Astrocyte (in vitro differentiated cells and primary cell): ENCODE measurements at regions not wholly inside any gene's neighbourhood (a gene's known extent, or its start where the extent isn't known, plus 50 kb on each side); places are given as distances from the start of the nearest gene placed in this dataset.

ENCODE experiments used
- DNase-seq: peaks from one replicate; pipeline ENCODE4 v3.0.0-alpha.2; 2010; ENCODE audit warnings: low read depth
- FAIRE-seq: peaks from 2 replicates; lab custom pipeline; 2011; peaks lifted over from hg19 to GRCh38; lab: Jason Lieb, UNC
- H2AFZ ChIP-seq: 2 replicates; pipeline ENCODE4 v1.6.0; 2012; ENCODE audit warnings: low read depth, low read length, inconsistent platforms
- H3K27ac ChIP-seq: 2 replicates; pipeline ENCODE4 v1.5.1; 2011; ENCODE audit warnings: low read depth, low read length, inconsistent platforms
- H3K27me3 ChIP-seq: 2 replicates; pipeline ENCODE4 v1.6.0; 2011; ENCODE audit warnings: low read length, inconsistent platforms; ENCODE audit not compliant: insufficient read depth
- H3K36me3 ChIP-seq: 2 replicates; pipeline ENCODE4 v1.5.1; 2011; ENCODE audit warnings: low read length, inconsistent platforms; ENCODE audit not compliant: insufficient read depth
- H3K4me1 ChIP-seq: 2 replicates; pipeline ENCODE4 v1.5.1; 2011; ENCODE audit warnings: low read length, inconsistent platforms; ENCODE audit not compliant: insufficient read depth
- H3K4me2 ChIP-seq: 2 replicates; pipeline ENCODE4 v1.6.0; 2012; ENCODE audit warnings: low read length, inconsistent platforms
- H3K4me3 ChIP-seq: 2 replicates; pipeline ENCODE4 v1.5.1; 2011; ENCODE audit warnings: low read depth, mild to moderate bottlenecking, low read length, inconsistent platforms; ENCODE audit not compliant: insufficient read depth
- H3K79me2 ChIP-seq: 2 replicates; pipeline ENCODE4 v1.6.0; 2012; ENCODE audit warnings: mild to moderate bottlenecking, low read length, inconsistent platforms; ENCODE audit not compliant: insufficient read depth
- H3K9ac ChIP-seq: 2 replicates; pipeline ENCODE4 v1.6.0; 2012; ENCODE audit warnings: mild to moderate bottlenecking, low read length, inconsistent platforms
- H3K9me3 ChIP-seq: 2 replicates; pipeline ENCODE4 v1.5.1; 2012; ENCODE audit warnings: low read depth, mild to moderate bottlenecking, low read length, inconsistent platforms; ENCODE audit not compliant: insufficient read depth
- H4K20me1 ChIP-seq: 2 replicates; pipeline ENCODE4 v1.6.0; 2012; ENCODE audit warnings: low read length, inconsistent platforms; ENCODE audit not compliant: insufficient read depth
- H3K27ac Mint-ChIP-seq: one replicate; pipeline ENCODE4 v1.8.0; 2021; ENCODE audit warnings: mild to moderate bottlenecking, mixed read lengths; ENCODE audit not compliant: unreplicated experiment
- H3K27me3 Mint-ChIP-seq: one replicate; pipeline ENCODE4 v1.8.0; 2021; ENCODE audit warnings: low read depth, mixed read lengths; ENCODE audit not compliant: unreplicated experiment
- H3K36me3 Mint-ChIP-seq: one replicate; pipeline ENCODE4 v1.8.0; 2021; ENCODE audit warnings: low read depth, mixed read lengths; ENCODE audit not compliant: unreplicated experiment
- H3K4me1 Mint-ChIP-seq: one replicate; pipeline ENCODE4 v1.8.0; 2021; ENCODE audit warnings: low read depth, mixed read lengths; ENCODE audit not compliant: unreplicated experiment
- H3K4me3 Mint-ChIP-seq: one replicate; pipeline ENCODE4 v1.8.0; 2021; ENCODE audit warnings: mild to moderate bottlenecking, moderate library complexity, mixed read lengths; ENCODE audit not compliant: unreplicated experiment
- H3K9me3 Mint-ChIP-seq: one replicate; pipeline ENCODE4 v1.8.0; 2021; ENCODE audit warnings: mild to moderate bottlenecking, mixed read lengths; ENCODE audit not compliant: unreplicated experiment
- EZH2 ChIP-seq: IDR thresholded peaks from 2 replicates; pipeline ENCODE4 v1.6.1; 2012; ENCODE audit warnings: mild to moderate bottlenecking, low read length, inconsistent platforms; ENCODE audit not compliant: insufficient read depth
- TF ChIP-seq, protein P1 (sequence below): IDR thresholded peaks from 2 replicates; pipeline ENCODE4 v1.5.1; 2011; ENCODE audit warnings: low read depth, mild to moderate bottlenecking, inconsistent platforms, low read length, moderate library complexity; ENCODE audit not compliant: insufficient read depth

DNA sequence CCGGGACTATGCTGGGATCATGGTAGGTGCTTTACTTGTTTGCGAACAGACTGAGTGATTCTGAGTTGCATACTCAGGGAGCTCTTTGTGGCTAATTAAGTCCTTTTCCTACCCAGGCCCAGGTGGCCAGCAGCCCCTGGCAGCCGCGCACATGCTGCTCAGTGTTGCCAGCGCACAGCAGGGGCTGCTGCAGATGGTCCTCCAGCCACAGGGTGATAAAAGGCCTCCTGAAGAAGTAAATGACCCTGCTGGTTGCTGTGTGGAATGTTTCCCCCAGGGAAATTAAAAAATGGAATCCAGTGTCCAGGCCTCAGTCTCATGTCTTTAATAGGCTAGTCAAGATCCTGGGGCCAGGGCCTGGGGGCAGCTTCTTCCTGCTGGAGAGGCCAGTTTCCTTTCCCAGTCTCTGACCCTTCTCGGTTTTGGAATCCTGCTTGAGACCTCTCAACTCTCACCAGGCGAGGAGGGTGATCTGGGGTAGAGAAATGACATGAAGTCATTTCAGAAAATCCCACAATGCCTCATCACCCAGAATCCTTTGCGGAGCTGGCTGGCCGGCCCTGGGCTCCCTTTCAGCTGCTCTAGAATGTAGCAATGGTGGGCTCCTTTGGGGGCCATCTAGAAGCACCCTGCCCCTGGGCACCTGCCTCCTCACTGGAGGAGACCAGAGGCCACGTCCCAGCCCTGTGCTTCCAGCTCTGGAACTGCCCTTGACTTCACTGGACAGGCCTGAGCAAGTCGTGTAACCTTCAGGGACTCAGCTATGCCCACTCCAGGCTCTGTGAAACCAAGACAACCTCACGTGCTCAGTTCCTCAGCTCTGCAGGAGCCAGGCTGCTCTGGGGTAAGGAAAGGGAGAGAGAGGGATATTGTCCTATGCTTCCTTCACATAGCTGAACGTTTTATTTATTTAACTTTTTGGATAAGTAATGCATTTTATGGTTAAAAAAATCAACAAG lies 131.4 kb downstream of the MRPS6 start:
- H3K27ac Mint-ChIP-seq, result no peak overlapping the region
- no peak overlapping the region for H3K4me3 Mint-ChIP-seq
- peaks cover 17% of the 10 kb centered on the region for H3K4me1 Mint-ChIP-seq
- H3K27ac ChIP-seq, result no peak overlapping the region
- no peaks in the 10 kb centered on the region for H3K27me3 Mint-ChIP-seq
- H3K4me1 ChIP-seq, result peaks cover 14% of the 10 kb centered on the region
- no peaks in the 10 kb centered on the region for H3K79me2 ChIP-seq
- H3K4me3 ChIP-seq, result no peak overlapping the region
- no peak for TF ChIP-seq EZH2
- TF ChIP-seq, protein P1, sequence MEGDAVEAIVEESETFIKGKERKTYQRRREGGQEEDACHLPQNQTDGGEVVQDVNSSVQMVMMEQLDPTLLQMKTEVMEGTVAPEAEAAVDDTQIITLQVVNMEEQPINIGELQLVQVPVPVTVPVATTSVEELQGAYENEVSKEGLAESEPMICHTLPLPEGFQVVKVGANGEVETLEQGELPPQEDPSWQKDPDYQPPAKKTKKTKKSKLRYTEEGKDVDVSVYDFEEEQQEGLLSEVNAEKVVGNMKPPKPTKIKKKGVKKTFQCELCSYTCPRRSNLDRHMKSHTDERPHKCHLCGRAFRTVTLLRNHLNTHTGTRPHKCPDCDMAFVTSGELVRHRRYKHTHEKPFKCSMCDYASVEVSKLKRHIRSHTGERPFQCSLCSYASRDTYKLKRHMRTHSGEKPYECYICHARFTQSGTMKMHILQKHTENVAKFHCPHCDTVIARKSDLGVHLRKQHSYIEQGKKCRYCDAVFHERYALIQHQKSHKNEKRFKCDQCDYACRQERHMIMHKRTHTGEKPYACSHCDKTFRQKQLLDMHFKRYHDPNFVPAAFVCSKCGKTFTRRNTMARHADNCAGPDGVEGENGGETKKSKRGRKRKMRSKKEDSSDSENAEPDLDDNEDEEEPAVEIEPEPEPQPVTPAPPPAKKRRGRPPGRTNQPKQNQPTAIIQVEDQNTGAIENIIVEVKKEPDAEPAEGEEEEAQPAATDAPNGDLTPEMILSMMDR, result no peak
- FAIRE-seq (no peak), DNase-seq (no peak)
- peaks cover 3% of the 10 kb centered on the region for H3K27me3 ChIP-seq
- no peak overlapping the region for H3K4me2 ChIP-seq
- peaks cover under 1% of the 10 kb centered on the region for H3K36me3 Mint-ChIP-seq
- H3K9me3 Mint-ChIP-seq, result peaks cover 1% of the 10 kb centered on the region
- H3K36me3 ChIP-seq, result no peaks in the 10 kb centered on the region
- H3K9me3 ChIP-seq, result no peaks in the 10 kb centered on the region
- H2AFZ ChIP-seq, result no peak overlapping the region
- no peak overlapping the region for H3K9ac ChIP-seq
- no peaks in the 10 kb centered on the region for H4K20me1 ChIP-seq

DNA sequence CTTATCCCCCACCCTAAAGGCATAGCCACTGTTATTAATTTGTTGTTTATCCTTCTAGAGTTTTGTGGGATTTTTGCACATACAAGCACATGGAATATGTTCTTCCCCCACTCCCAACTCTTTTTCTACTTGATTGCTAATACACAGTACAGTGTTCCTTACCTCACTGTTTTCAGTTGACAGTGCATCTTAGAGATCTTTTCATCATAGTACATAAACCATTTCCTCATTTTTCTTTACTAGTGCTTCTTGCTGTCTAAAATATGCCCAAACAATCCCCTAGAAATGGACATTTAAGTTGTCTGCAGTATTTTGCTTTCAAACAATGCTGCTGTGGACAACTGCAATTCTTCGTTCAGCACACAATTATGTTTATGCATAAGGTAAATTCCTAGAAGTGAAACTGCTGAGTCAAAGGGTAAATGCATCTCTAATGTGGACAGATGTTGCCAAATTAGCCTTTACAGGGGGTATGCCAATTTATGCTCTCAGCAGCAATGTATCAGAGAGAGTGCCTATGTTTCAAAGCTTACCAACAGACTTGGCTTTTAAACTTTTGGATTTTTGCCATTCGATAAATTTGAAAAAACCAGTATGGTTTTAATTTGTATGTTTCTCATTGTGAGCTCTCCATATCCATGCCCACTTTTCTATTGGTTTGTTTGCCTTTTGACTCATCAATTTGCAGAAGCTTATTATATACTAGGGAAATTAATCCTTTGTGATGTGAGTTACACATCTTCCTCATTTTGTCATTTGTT lies 132.6 kb downstream of the MRPS6 start:
- peaks cover 14% of the 10 kb centered on the region for H3K4me1 ChIP-seq
- TF ChIP-seq EZH2, result no peak
- TF ChIP-seq, protein P1, result no peak
- Mint-ChIP-seq H3K27me3 (no peaks in the 10 kb centered on the region), H3K4me3 (no peak overlapping the region), H3K36me3 (peaks cover 2% of the 10 kb centered on the region), H3K4me1 (peaks cover 17% of the 10 kb centered on the region), H3K9me3 (peaks cover 2% of the 10 kb centered on the region), H3K27ac (no peak overlapping the region)
- FAIRE-seq (no peak), DNase-seq (no peak)
- H3K4me3 ChIP-seq, result no peak overlapping the region
- no peaks in the 10 kb centered on the region for H4K20me1 ChIP-seq
- H3K9ac ChIP-seq, result no peak overlapping the region
- no peak overlapping the region for H3K4me2 ChIP-seq
- H3K36me3 ChIP-seq, result no peaks in the 10 kb centered on the region
- H3K9me3 ChIP-seq, result no peaks in the 10 kb centered on the region
- H3K27me3 ChIP-seq, result peaks cover 3% of the 10 kb centered on the region
- H3K79me2 ChIP-seq, result no peaks in the 10 kb centered on the region
- H3K27ac ChIP-seq, result no peak overlapping the region
- no peak overlapping the region for H2AFZ ChIP-seq
